ENCODE measurements at regions not wholly inside any gene's neighbourhood (a gene's known extent, or its start where the extent isn't known, plus 50 kb on each side); places are given as distances from the start of the nearest gene placed in this dataset.

DNA sequence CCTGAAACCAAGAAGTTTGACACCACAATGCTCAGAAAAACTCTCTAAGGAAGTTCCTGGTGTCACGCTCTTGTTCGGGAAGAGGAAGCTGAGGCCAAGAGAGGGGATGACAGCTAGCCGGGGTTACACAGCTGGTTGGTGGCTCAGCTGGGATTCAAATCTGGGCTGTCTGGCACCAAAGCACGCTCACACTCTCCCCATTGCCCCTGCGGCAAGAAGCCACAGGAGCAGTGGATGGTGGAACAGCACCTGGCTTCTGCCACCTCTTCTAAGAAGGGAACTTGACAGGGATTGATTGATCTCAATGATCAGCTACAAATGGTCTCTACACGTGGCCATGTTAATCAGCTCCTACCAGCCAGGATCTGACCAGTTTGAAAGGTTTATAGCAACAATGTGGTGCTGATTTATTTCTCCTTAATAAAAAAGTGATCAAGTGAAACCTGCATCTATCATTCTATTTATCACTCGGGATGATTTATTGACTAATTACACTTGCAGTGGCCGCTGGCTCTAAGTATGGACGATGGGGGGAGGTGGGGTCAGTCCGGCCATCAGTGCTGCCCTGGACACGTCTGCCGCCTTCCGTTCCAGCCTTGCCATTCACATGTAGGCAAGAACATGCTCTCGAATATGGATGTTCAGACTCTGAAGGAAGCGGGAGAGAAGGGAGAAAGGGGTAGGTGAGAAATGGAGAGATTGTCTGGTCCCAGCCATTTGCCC is 71.9 kb upstream of the TOP1 start (continued):
- TF ChIP-seq, protein P1, sequence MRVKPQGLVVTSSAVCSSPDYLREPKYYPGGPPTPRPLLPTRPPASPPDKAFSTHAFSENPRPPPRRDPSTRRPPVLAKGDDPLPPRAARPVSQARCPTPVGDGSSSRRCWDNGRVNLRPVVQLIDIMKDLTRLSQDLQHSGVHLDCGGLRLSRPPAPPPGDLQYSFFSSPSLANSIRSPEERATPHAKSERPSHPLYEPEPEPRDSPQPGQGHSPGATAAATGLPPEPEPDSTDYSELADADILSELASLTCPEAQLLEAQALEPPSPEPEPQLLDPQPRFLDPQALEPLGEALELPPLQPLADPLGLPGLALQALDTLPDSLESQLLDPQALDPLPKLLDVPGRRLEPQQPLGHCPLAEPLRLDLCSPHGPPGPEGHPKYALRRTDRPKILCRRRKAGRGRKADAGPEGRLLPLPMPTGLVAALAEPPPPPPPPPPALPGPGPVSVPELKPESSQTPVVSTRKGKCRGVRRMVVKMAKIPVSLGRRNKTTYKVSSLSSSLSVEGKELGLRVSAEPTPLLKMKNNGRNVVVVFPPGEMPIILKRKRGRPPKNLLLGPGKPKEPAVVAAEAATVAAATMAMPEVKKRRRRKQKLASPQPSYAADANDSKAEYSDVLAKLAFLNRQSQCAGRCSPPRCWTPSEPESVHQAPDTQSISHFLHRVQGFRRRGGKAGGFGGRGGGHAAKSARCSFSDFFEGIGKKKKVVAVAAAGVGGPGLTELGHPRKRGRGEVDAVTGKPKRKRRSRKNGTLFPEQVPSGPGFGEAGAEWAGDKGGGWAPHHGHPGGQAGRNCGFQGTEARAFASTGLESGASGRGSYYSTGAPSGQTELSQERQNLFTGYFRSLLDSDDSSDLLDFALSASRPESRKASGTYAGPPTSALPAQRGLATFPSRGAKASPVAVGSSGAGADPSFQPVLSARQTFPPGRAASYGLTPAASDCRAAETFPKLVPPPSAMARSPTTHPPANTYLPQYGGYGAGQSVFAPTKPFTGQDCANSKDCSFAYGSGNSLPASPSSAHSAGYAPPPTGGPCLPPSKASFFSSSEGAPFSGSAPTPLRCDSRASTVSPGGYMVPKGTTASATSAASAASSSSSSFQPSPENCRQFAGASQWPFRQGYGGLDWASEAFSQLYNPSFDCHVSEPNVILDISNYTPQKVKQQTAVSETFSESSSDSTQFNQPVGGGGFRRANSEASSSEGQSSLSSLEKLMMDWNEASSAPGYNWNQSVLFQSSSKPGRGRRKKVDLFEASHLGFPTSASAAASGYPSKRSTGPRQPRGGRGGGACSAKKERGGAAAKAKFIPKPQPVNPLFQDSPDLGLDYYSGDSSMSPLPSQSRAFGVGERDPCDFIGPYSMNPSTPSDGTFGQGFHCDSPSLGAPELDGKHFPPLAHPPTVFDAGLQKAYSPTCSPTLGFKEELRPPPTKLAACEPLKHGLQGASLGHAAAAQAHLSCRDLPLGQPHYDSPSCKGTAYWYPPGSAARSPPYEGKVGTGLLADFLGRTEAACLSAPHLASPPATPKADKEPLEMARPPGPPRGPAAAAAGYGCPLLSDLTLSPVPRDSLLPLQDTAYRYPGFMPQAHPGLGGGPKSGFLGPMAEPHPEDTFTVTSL (CRISPR knock-in tag; IDR thresholded peaks at IDR 0.05; ENCODE audit: borderline replicate concordance) = no peak
- TF ChIP-seq, protein P2, sequence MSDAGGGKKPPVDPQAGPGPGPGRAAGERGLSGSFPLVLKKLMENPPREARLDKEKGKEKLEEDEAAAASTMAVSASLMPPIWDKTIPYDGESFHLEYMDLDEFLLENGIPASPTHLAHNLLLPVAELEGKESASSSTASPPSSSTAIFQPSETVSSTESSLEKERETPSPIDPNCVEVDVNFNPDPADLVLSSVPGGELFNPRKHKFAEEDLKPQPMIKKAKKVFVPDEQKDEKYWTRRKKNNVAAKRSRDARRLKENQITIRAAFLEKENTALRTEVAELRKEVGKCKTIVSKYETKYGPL (CRISPR knock-in tag; IDR thresholded peaks at IDR 0.05) = no peak
- no peak for TF ChIP-seq ELF4 (CRISPR knock-in tag; IDR thresholded peaks at IDR 0.05; ENCODE audit: borderline replicate concordance)

DNA sequence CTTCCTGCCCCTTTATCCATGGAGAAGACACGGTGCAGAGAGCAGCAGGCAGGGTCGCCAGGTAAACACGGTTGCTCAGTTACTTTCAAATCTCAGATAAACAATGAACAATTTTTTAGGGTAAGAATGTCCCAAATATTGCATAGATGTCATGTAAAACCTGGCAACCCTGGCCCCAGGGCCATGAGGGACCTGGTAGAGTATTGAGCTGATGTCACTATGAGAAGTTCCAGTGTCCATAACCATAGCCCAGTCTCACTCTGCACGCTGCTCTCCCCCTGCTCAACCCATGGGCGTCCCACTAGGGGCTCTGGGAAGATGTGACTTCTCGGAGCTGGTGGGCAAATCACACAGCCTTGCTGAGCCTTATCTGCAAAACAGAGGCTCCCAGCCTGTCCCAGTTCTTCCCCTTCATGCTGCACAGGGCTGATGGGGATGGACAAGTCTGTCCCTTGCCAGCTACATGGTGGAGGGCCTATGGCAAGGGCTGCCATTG is 71.3 kb upstream of the TOP1 start:
- Histone ChIP-seq H3K36me3 (replicated peaks in 1 of 2; ENCODE audit: control insufficient read depth in 1 of 2, insufficient read depth in 2 of 2, low read length in 2 of 2) (no peaks in the 10 kb centered on the region), H4K20me1 (ENCODE audit: insufficient read depth, low read length) (no peaks in the 10 kb centered on the region), H3K9me3 (ENCODE audit: low read length) (no peaks in the 10 kb centered on the region), H3K27ac (ENCODE audit: extremely low read length, insufficient read depth, low read length) (no peak overlapping the region), H3K4me1 (ENCODE audit: insufficient read depth, low read length) (peaks cover 2% of the 10 kb centered on the region), H3K4me3 (replicated peaks in 1 of 3; ENCODE audit: insufficient read depth in 1 of 3, low read depth in 2 of 3, low read length in 3 of 3) (no peak overlapping the region), H3K9ac (ENCODE audit: insufficient read depth, low read depth, low read length) (no peak overlapping the region), H3K79me2 (ENCODE audit: insufficient read depth, low read length) (no peaks in the 10 kb centered on the region), H3K27me3 (ENCODE audit: control insufficient read depth in 1 of 2, insufficient read depth in 2 of 2, low read length in 2 of 2) (peaks cover 0 to 7% of the 10 kb centered on the region in 2 experiments; a peak in 1 of 5 replicates), H2AFZ (ENCODE audit: low read length) (no peak overlapping the region), H3K4me2 (ENCODE audit: low read depth, low read length) (no peak overlapping the region)
- ChIA-PET CTCF (ENCODE audit: low intra/inter-chr PET ratio, low total read pairs) (no interaction called here), POLR2A (no interaction called here)
- FAIRE-seq = no peak
- BruUV-seq (replicated peaks) = no TSS peak
- no peak for DNase-seq (ENCODE audit: low spot score)
- ATAC-seq = 0 out of 3 replicates have a peak, but pooled peaks have one; percentile 16
- WGBS (ENCODE audit: low lambda C conversion rate) = 26% methylated on average over 4 of the region's 6 CpGs
- intact Hi-C loops (cut with micrococcal nuclease; ENCODE audit: unreplicated experiment) (no loop called here), in situ Hi-C loops (cut with HindIII; ENCODE audit: extremely low pct_ligation_motif_present, low pct_unique_long_range_greater_than_20kb) (no loop called here)
- TF ChIP-seq FOSL1 (CRISPR knock-in tag; IDR thresholded peaks at IDR 0.05; ENCODE audit: borderline replicate concordance) = no peak
- TF ChIP-seq ZNF367 (CRISPR knock-in tag; IDR thresholded peaks at IDR 0.05; ENCODE audit: borderline replicate concordance) = no peak
- no peak for TF ChIP-seq TEAD2 (CRISPR knock-in tag; IDR thresholded peaks at IDR 0.05)
- TF ChIP-seq HDAC1 (CRISPR knock-in tag; IDR thresholded peaks at IDR 0.05) = no peak
- no peak for TF ChIP-seq NFIC (IDR thresholded peaks at IDR 0.05; ENCODE audit: low read length)
- no peak for TF ChIP-seq ZNF121 (CRISPR knock-in tag; IDR thresholded peaks at IDR 0.05)
- no peak for TF ChIP-seq RAD21 (CRISPR knock-in tag; IDR thresholded peaks at IDR 0.05)
- TF ChIP-seq, protein P3, sequence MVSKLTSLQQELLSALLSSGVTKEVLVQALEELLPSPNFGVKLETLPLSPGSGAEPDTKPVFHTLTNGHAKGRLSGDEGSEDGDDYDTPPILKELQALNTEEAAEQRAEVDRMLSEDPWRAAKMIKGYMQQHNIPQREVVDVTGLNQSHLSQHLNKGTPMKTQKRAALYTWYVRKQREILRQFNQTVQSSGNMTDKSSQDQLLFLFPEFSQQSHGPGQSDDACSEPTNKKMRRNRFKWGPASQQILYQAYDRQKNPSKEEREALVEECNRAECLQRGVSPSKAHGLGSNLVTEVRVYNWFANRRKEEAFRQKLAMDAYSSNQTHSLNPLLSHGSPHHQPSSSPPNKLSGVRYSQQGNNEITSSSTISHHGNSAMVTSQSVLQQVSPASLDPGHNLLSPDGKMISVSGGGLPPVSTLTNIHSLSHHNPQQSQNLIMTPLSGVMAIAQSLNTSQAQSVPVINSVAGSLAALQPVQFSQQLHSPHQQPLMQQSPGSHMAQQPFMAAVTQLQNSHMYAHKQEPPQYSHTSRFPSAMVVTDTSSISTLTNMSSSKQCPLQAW (CRISPR knock-in tag; IDR thresholded peaks at IDR 0.05) = no peak
- TF ChIP-seq ZNF607 (CRISPR knock-in tag; IDR thresholded peaks at IDR 0.05; ENCODE audit: borderline replicate concordance) = no peak
- no peak for TF ChIP-seq FOXO1 (CRISPR knock-in tag; IDR thresholded peaks at IDR 0.05)
- no peak for TF ChIP-seq ZBTB21 (CRISPR knock-in tag; IDR thresholded peaks at IDR 0.05)
